ENCODE measurements at regions not wholly inside any gene's neighbourhood (a gene's known extent, or its start where the extent isn't known, plus 50 kb on each side); places are given as distances from the start of the nearest gene placed in this dataset.

DNA sequence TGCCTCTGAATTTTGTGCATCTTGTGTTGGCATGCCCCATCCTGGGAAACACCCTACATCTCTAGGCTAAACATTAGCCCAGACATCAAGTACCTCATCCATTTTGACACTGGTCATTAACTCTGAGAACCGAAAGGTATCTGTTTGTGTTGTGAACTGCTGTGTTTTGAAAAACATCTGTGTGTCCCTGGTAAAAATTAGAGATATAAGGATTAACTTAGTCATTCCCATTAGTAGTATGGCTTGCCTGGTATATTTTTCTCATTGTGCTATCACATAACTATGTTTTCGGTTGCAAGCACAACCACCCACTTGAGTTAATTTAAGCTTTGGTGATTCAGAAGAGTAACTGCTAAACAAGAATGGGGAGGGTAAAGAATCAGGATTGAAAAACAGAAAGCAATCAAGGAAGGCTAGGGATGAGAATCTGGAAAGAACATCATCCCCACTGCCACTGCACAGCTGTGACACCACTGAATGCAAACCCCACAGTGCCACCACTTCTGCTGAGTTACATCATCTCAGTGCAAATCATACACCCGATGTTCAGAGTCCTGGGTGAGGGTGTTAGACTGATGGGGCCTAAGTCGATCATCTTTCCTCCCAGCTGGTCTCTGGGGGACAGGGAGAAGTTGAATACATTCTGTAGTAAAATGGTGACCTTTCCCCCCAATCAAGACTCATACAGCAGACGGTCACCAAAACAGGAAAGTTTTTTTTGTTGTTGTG, 234.0 kb downstream of the EPHA4 start:
- no peak for DNase-seq

DNA sequence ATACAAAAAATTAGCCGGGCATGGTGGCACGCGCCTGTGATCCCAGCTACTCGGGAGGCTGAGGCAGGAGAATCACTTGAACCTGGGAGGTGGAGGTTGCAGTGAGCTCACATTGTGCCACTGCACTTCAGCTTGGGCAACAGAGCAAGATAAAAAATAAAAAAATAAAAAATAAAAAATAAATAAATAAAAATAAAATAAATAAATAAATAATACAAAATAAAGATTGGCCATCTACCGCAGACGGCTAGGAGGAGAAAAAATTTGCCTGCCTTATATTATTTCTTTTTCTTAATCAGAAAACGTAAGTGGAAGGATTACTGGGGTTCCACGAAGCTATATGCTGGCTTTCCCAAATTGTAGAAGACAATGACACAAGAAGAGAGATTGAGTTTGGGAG, 229.7 kb downstream of the EPHA4 start:
- no peak for DNase-seq

DNA sequence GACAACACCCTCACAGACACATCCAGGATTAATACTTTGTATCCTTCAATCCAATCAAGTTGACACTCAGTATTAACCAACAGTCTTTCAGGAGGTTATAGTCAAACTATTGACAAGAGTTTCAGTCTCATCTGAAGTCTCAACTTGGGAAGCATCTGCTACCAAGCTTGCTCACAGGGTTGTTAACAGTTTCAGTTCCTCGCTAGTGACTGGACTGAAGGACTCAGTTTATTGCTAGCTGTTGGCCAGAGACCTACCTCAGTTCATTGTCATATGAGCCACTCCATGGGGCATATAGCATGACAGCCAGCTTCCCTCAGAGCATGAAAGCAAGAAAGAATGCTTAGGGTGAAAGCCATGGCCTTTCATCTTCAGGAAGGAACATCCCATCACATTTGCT, 228.6 kb downstream of the EPHA4 start:
- no peak for DNase-seq

DNA sequence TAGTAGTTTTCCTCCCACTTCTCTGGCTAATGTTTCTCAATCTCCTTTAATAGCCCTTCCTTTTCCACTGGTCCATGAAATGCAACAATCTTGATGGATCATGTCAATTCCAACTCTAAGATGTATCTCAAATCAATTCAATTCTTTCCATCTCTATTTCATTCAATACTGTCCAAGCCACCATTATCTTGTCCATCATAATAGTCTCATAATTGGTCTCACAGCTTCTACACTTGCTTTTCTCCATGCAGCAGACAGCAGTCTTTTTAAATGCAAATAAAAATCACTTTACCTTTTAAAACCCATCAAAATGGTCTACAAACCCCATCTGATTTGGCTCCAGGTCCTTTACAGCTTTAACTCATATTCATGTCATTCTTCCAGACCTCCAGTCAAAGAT, 226.6 kb downstream of the EPHA4 start:
- no peak for DNase-seq

DNA sequence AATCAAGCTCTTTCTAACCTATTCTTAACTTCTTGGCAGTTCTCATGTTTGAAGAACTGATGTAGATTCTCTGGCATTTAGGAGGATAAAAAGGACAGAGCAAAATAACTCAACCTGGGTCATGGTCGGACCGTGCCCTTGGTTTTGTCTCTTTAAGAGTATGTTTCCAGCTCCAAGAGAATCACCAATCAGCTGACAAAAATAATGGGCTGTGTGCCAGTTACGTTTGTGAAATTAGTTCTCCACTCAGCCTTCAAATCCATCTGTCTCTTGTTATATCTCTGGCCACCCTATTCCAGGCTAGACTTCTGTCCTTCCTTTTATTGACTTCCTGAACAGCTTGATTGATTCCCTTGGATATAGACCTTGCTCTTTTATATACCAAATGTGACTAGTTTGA, 225.7 kb downstream of the EPHA4 start:
- DNase-seq = no peak

DNA sequence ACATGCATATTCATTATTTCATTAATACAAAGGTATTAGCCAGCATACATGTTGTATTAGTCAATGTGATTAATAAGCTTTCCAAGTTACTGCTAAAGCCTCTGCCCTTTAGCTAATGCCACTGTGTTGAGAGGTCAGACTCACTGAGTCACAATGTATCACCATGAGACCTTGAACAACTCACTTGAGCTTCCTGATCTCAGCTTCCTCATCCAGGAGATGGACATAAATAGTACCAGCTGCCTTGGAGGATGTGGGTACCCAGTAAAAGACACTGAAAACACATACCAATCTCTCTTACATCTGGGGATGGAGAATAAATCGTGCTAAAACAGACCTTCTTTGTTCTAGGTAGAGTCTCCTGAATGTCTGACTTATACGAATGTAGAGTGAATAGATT, 224.6 kb downstream of the EPHA4 start:
- DNase-seq = no peak

DNA sequence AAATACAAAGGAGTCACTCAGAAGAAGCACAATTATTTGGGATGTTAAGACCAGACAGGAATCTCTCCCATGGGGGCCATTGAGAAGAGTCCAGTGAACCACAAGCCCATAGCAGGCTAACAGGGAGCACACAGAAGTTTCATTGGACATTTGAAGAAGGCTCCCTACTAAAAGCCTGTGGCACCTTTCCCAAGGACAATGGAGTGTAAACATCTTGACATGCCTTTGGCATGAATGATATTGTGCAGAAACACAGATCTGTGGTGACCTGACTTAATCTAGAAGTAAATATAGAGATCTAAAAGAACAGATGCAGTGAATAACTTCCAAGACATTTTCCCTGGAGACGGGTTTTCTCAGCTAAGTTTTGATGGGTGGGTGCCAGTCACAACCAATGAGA, 221.5 kb downstream of the EPHA4 start:
- DNase-seq = no peak

DNA sequence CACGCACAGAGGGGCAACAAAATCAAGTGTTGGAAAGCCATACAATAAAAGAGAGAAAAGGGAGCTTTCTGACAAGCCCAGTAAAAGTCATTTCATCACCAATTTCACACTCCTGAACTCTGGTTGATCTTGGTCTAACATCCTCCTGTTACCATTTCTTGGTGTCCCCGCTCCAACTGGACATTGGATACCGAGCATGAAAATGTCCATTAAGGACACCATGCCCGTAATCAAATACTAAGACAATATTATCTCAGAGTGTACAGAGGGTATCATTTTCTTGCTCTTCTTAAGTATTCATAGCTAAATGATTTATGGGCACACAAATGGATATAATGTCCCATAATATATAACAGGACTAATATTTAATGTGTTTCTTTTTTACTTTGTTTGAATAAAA, 218.9 kb downstream of the EPHA4 start:
- DNase-seq = no peak

DNA sequence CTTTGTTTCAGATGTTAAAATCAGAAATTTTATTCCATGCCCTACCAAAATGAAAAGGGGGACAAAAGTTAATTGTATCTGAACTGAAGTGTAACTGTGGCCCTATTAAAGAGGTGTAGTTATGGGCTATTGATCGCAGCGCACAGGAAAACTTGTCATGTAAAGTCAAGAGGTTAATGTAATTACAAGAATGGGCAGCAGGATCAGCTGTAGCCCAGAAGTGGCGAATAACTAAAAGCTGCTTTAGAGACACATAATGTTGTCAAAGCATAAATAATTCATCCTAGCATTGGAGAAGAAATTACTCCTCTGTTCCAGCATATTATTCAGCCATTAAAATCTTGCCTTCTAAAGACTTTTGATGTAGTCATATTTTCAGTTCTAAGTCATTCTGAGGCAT, 211.8 kb downstream of the EPHA4 start:
- DNase-seq = no peak

DNA sequence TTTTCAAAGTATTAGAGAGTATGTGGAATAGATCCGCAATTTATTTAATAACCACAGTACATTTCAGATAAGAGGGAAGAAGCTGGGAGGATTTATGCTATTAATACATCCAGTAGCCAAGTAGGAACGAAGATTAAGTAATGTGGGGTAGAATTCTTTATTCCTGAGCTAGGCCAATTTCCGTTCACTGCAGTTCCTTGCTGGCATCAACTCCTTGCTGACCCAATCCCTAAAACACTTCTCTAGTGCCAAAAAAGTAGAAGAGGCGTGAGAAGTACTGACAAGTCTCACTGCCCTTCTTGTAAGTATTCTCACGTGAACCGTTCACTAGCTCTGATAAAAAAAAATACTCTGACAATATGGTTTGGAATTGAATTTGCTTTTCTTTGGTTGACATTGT, 211.4 kb downstream of the EPHA4 start:
- no peak for DNase-seq

DNA sequence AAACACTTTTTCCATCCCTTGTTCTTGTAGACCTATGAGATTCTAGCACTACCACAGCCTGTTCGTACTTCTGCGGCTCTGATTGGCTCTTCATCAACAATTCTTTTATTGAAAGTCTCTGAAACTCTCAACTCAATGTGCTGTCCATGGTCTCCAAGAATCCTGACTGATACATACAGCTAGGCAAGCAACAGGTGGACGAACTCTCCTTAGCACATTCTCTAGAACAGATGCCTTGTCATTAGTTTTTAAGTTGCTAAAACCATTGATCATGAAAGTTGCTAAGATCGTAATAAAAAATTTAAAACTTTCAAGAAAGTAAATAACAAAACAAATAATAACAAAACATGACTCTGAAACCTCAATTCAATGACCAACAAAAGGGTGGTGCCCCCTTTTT, 210.5 kb downstream of the EPHA4 start:
- DNase-seq = no peak

DNA sequence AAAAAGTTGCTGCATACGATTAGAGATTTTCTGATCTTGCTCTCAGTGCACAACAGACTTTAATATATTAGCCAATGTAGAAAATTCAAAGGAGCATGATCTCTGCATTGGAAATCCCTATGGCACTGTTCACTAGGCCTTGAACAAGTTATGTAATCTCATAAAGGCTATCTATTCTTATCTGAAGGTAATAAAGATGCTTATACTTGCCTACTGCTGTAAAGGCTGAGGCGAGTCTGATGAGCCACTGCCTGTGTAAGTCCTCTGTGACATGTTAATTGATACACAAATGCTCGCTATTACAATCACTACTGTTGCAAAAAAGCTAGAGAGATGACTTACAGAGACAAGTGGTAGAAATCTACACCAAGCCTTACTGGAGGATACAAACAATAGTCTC, 207.4 kb downstream of the EPHA4 start:
- DNase-seq = no peak
